ENCODE measurements at regions not wholly inside any gene's neighbourhood (a gene's known extent, or its start where the extent isn't known, plus 50 kb on each side); places are given as distances from the start of the nearest gene placed in this dataset.

DNA sequence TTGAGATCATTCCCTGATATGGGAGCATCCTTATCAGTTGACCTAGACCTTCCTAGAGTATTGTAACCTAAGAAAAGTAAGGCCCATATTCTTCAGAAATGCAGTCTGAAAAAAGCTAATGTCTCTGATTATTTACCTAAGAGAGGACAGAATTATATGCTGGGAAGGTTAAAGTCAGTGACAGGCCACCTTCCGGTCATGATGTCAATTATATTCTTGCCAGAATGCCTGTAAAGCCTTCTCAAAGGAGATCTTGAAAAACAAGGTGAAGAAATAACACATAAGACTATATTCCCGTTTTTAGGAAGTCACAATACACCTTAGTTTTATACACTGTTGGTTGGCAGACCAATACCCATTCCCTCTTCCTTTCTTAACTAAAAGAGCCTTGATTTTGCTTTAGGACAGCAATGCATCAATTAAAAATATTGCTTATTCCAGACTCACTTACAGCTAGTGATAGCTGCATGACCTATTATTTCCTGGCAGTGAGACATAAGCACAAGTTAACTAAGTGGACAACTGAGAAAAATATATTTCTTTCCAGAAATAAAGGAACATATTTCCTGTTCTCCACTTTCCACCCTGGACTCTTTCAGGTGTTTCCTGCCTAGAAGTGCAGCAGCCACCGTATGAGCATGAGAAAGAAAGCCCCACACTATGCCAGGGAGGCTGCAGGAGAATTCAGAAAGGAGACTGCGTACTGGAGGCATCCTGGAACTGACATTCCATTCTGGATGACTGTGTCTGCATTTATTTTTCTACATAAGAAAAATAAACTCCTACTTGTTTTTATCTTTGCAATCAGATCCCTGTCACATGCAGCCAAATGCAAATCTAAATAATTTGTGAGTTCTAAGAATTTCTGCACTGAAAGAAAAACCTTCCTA lies 332.9 kb upstream of the PTBP2 start:
- no TSS peak for BruUV-seq (replicated peaks)
- H3K4me3 ChIP-seq (replicated peaks in 1 of 3; ENCODE audit: insufficient read depth in 1 of 3, low read depth in 1 of 3, low read length in 3 of 3) = no peak overlapping the region
- H3K79me2 ChIP-seq (ENCODE audit: control insufficient read depth, insufficient read depth, low read length) = no peaks in the 10 kb centered on the region
- H2AFZ ChIP-seq (ENCODE audit: low read depth, low read length) = peak overlapping the region; percentile 38
- TF ChIP-seq, protein P1, sequence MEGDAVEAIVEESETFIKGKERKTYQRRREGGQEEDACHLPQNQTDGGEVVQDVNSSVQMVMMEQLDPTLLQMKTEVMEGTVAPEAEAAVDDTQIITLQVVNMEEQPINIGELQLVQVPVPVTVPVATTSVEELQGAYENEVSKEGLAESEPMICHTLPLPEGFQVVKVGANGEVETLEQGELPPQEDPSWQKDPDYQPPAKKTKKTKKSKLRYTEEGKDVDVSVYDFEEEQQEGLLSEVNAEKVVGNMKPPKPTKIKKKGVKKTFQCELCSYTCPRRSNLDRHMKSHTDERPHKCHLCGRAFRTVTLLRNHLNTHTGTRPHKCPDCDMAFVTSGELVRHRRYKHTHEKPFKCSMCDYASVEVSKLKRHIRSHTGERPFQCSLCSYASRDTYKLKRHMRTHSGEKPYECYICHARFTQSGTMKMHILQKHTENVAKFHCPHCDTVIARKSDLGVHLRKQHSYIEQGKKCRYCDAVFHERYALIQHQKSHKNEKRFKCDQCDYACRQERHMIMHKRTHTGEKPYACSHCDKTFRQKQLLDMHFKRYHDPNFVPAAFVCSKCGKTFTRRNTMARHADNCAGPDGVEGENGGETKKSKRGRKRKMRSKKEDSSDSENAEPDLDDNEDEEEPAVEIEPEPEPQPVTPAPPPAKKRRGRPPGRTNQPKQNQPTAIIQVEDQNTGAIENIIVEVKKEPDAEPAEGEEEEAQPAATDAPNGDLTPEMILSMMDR (IDR thresholded peaks at IDR 0.05; ENCODE audit: extremely low read depth in 1 of 2, insufficient read depth in 1 of 2, low read depth in 1 of 2, low read length in 2 of 2) = no peak
- TF ChIP-seq POLR2A (IDR thresholded peaks at IDR 0.05; ENCODE audit: low read depth, low read length) = peak; percentile 36
- TF ChIP-seq, protein P2, sequence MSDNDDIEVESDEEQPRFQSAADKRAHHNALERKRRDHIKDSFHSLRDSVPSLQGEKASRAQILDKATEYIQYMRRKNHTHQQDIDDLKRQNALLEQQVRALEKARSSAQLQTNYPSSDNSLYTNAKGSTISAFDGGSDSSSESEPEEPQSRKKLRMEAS (IDR thresholded peaks at IDR 0.05; ENCODE audit: insufficient read depth, insufficient read length) = no peak
- TF ChIP-seq FOS (IDR thresholded peaks at IDR 0.05; ENCODE audit: borderline replicate concordance, insufficient read depth, low read length) = peak; percentile 75
- TF ChIP-seq MYC (IDR thresholded peaks at IDR 0.05; ENCODE audit: low read depth, low read length) = no peak
- peak; percentile 62 for TF ChIP-seq JUN (IDR thresholded peaks at IDR 0.05; ENCODE audit: borderline replicate concordance, insufficient read depth, insufficient read length, low read depth)
- peak; percentile 72 for TF ChIP-seq POLR2AphosphoS5 (IDR thresholded peaks at IDR 0.05; ENCODE audit: insufficient read depth, low read depth, low read length)
- peak; percentile 96 for TF ChIP-seq GATA2 (IDR thresholded peaks at IDR 0.05; ENCODE audit: insufficient read depth, insufficient read length, low read depth, low read length)
- no peak for TF ChIP-seq EZH2 (IDR thresholded peaks at IDR 0.05; ENCODE audit: borderline replicate concordance, low read depth, low read length, severe bottlenecking)
- H3K27ac ChIP-seq (ENCODE audit: insufficient read depth, low read depth, low read length) = peak overlapping the region; percentile 93
- H3K9me3 ChIP-seq (replicated peaks; ENCODE audit: control insufficient read depth, insufficient read depth, low read length) = no peaks in the 10 kb centered on the region
- peaks cover 22% of the 10 kb centered on the region for H3K4me1 ChIP-seq (ENCODE audit: control insufficient read depth, extremely low read depth, insufficient read depth, low read length)
- H4K20me1 ChIP-seq (replicated peaks; ENCODE audit: control insufficient read depth, extremely low read depth, insufficient read depth, low read length) = no peaks in the 10 kb centered on the region
- peak overlapping the region; percentile 60 for H3K9ac ChIP-seq (replicated peaks; ENCODE audit: extremely low read depth, insufficient read depth, low read length)
- no peaks in the 10 kb centered on the region for H3K36me3 ChIP-seq (ENCODE audit: control insufficient read depth in 2 of 2, extremely low read depth in 1 of 2, insufficient read depth in 2 of 2, low read length in 2 of 2)
- no peaks in the 10 kb centered on the region for H3K9me1 ChIP-seq (replicated peaks; ENCODE audit: control insufficient read depth, extremely low read depth, insufficient read depth, low read length)
- intact Hi-C loops (cut with micrococcal nuclease) = loop anchor here (1.0 to 5.0 kb wide), 4 partner anchors 18 to 334 kb away; no protein-coding TSS in a partner anchor
- ChIA-PET POLR2A (no interaction called here), CTCF (interaction anchor here (0.9 to 2.3 kb wide), 5 partner anchors 18 to 152 kb away, joined by 3 to 12 read pairs (median 4); no protein-coding TSS in a partner anchor)
- DNase-seq (ENCODE audit: low read depth, low spot score) (peak; percentile 98), FAIRE-seq (peak; percentile 94)
- H3K27me3 ChIP-seq (ENCODE audit: control insufficient read depth in 2 of 2, insufficient read depth in 2 of 2, low read length in 2 of 2) = no peaks in the 10 kb centered on the region
- H3K4me2 ChIP-seq (ENCODE audit: insufficient read depth, low read length) = peak overlapping the region; percentile 53
- dilution Hi-C loops (cut with MboI; ENCODE audit: extremely low pct_ligation_motif_present, low sequenced_read_pairs) = no loop called here

All from endothelial cell of umbilical vein (primary cell).